CD4-positive, alpha-beta memory T cell (primary cell): ENCODE measurements at regions not wholly inside any gene's neighbourhood (a gene's known extent, or its start where the extent isn't known, plus 50 kb on each side); places are given as distances from the start of the nearest gene placed in this dataset.

Source experiments
- CTCF ChIA-PET: fragments of 350-600 bp; sonication (Branson Sonifier 250); formaldehyde crosslinking; loops from one replicate; lab custom pipeline; 2021; ENCODE audit warnings: inconsistent platforms; ENCODE audit not compliant: partially characterized antibody; lab: Charles Lee
- POLR2A ChIA-PET: fragments of 350-600 bp; sonication (Branson Sonifier 250); formaldehyde crosslinking; loops from one replicate; lab custom pipeline; 2021; ENCODE audit not compliant: partially characterized antibody; lab: Charles Lee
- DNase-seq, 5 donors: peaks; one replicate each; pipeline versions ENCODE4 v3.0.0 to v3.0.0-alpha.2; 2020 to 2022; ENCODE audit warnings: mixed read lengths in 1 of 5
- H3K27ac ChIP-seq: one replicate; pipeline ENCODE4 v1.7.0; 2013; ENCODE audit warnings: low read depth, low read length
- H3K27me3 ChIP-seq: 2 replicates; pipeline ENCODE4 v1.7.0; 2013; ENCODE audit warnings: mild to moderate bottlenecking, low read length, moderate library complexity; ENCODE audit not compliant: insufficient read depth
- H3K36me3 ChIP-seq: 2 replicates; pipeline ENCODE4 v1.7.0; 2013; ENCODE audit warnings: mild to moderate bottlenecking, low read length, moderate library complexity; ENCODE audit not compliant: insufficient read depth
- H3K4me1 ChIP-seq: 2 replicates; pipeline ENCODE4 v1.7.0; 2013; ENCODE audit warnings: mild to moderate bottlenecking, low read length, moderate library complexity; ENCODE audit not compliant: insufficient read depth
- H3K4me3 ChIP-seq, 2 donors: one replicate each; pipeline ENCODE4 v1.7.0; 2013; ENCODE audit warnings: low read length in 2 of 2, mild to moderate bottlenecking in 1 of 2
- H3K9me3 ChIP-seq, 2 donors: one replicate each; pipeline ENCODE4 v1.7.0; 2013; ENCODE audit warnings: low read length in 2 of 2, control low read depth in 1 of 2; ENCODE audit not compliant: control insufficient read depth in 1 of 2
- H3K27ac Mint-ChIP-seq, 7 donors: one replicate each; pipeline ENCODE4 v1.8.0; 2020 to 2021; ENCODE audit warnings: mixed read lengths in 7 of 7, mild to moderate bottlenecking in 6 of 7, inconsistent platforms in 3 of 7, moderate library complexity in 3 of 7
- H3K27me3 Mint-ChIP-seq, 2 donors: one replicate each; pipeline ENCODE4 v1.8.0; 2020 to 2021; ENCODE audit warnings: mixed read lengths in 2 of 2
- H3K36me3 Mint-ChIP-seq, 2 donors: one replicate each; pipeline ENCODE4 v1.8.0; 2020 to 2021; ENCODE audit warnings: mixed read lengths in 2 of 2, inconsistent platforms in 1 of 2, mild to moderate bottlenecking in 1 of 2
- H3K4me1 Mint-ChIP-seq, 4 donors: one replicate each; pipeline ENCODE4 v1.8.0; 2020 to 2021; ENCODE audit warnings: mixed read lengths in 4 of 4, mild to moderate bottlenecking in 1 of 4
- H3K4me3 Mint-ChIP-seq, 8 donors: one replicate each; pipeline ENCODE4 v1.8.0; 2020 to 2021; ENCODE audit warnings: mixed read lengths in 8 of 8, mild to moderate bottlenecking in 7 of 8, moderate library complexity in 6 of 8, inconsistent platforms in 3 of 8
- H3K9me3 Mint-ChIP-seq, 8 donors: one replicate each; pipeline ENCODE4 v1.8.0; 2020 to 2021; ENCODE audit warnings: mixed read lengths in 8 of 8, mild to moderate bottlenecking in 5 of 8, inconsistent platforms in 3 of 8, moderate library complexity in 1 of 8
- intact Hi-C: fragments of 100-400 bp; cut with micrococcal nuclease; formaldehyde crosslinking; loops from one replicate; pipeline ENCODE4 v1.15.1; 2023

- intact Hi-C loops: no loop called here
- H3K36me3 ChIP-seq: no peaks in the 10 kb centered on the region
- no peak overlapping the region for H3K4me3 ChIP-seq
- no peak overlapping the region for H3K4me3 Mint-ChIP-seq
- no peaks in the 10 kb centered on the region for H3K4me1 ChIP-seq
- no peaks in the 10 kb centered on the region for H3K27me3 Mint-ChIP-seq
- no peak overlapping the region for H3K27ac Mint-ChIP-seq
- no peaks in the 10 kb centered on the region for H3K4me1 Mint-ChIP-seq
- H3K27me3 ChIP-seq: no peaks in the 10 kb centered on the region
- no peaks in the 10 kb centered on the region for H3K9me3 ChIP-seq
- DNase-seq: no peak
- no peaks in the 10 kb centered on the region for H3K36me3 Mint-ChIP-seq
- no peaks in the 10 kb centered on the region for H3K9me3 Mint-ChIP-seq
- POLR2A ChIA-PET: no interaction called here
- no peak overlapping the region for H3K27ac ChIP-seq
- CTCF ChIA-PET: no interaction called here
These were observed 731.3 kb upstream of the SLC39A10 start for GRCh38 chr2:194925742-194926141.

GRCh38 chr2:194917519-194917918 is 739.5 kb upstream of the SLC39A10 start:
- no peaks in the 10 kb centered on the region for H3K27me3 Mint-ChIP-seq
- intact Hi-C loops: no loop called here
- no peak overlapping the region for H3K4me3 Mint-ChIP-seq
- POLR2A ChIA-PET: no interaction called here
- no peaks in the 10 kb centered on the region for H3K4me1 Mint-ChIP-seq
- H3K27me3 ChIP-seq: no peaks in the 10 kb centered on the region
- H3K36me3 Mint-ChIP-seq: no peaks in the 10 kb centered on the region
- no peaks in the 10 kb centered on the region for H3K4me1 ChIP-seq
- no peaks in the 10 kb centered on the region for H3K36me3 ChIP-seq
- no peaks in the 10 kb centered on the region for H3K9me3 ChIP-seq
- CTCF ChIA-PET: no interaction called here
- H3K27ac Mint-ChIP-seq: no peak overlapping the region
- no peak overlapping the region for H3K4me3 ChIP-seq
- no peak overlapping the region for H3K27ac ChIP-seq
- no peak for DNase-seq
- no peaks in the 10 kb centered on the region for H3K9me3 Mint-ChIP-seq

GRCh38 chr2:194915485-194915884 is 741.5 kb upstream of the SLC39A10 start:
- Mint-ChIP-seq H3K27ac (no peak overlapping the region), H3K4me3 (no peak overlapping the region), H3K9me3 (no peaks in the 10 kb centered on the region), H3K36me3 (no peaks in the 10 kb centered on the region), H3K4me1 (no peaks in the 10 kb centered on the region), H3K27me3 (no peaks in the 10 kb centered on the region)
- H3K36me3 ChIP-seq: no peaks in the 10 kb centered on the region
- no peaks in the 10 kb centered on the region for H3K27me3 ChIP-seq
- H3K27ac ChIP-seq: no peak overlapping the region
- intact Hi-C loops: no loop called here
- H3K4me3 ChIP-seq: no peak overlapping the region
- H3K9me3 ChIP-seq: no peaks in the 10 kb centered on the region
- POLR2A ChIA-PET: no interaction called here
- no peak for DNase-seq
- CTCF ChIA-PET: no interaction called here
- H3K4me1 ChIP-seq: no peaks in the 10 kb centered on the region

GRCh38 chr2:194907569-194907968 is 749.5 kb upstream of the SLC39A10 start:
- DNase-seq: no peak
- peaks cover 0 to 3% (median 0%) of the 10 kb centered on the region in 8 donors for H3K9me3 Mint-ChIP-seq
- no peak overlapping the region for H3K4me3 Mint-ChIP-seq

GRCh38 chr2:194896871-194897270 is 760.2 kb upstream of the SLC39A10 start:
- H3K4me1 ChIP-seq: no peaks in the 10 kb centered on the region
- CTCF ChIA-PET: no interaction called here
- peaks cover 0 to 3% (median 0%) of the 10 kb centered on the region in 8 donors for H3K9me3 Mint-ChIP-seq
- peaks cover 2 to 5% of the 10 kb centered on the region in 2 donors for H3K27me3 Mint-ChIP-seq
- no peaks in the 10 kb centered on the region for H3K27me3 ChIP-seq
- no peak overlapping the region for H3K27ac ChIP-seq
- intact Hi-C loops: no loop called here
- H3K36me3 ChIP-seq: no peaks in the 10 kb centered on the region
- DNase-seq: no peak
- H3K27ac Mint-ChIP-seq: no peak overlapping the region
- H3K4me1 Mint-ChIP-seq: no peaks in the 10 kb centered on the region
- H3K4me3 ChIP-seq: no peak overlapping the region
- no peaks in the 10 kb centered on the region for H3K36me3 Mint-ChIP-seq
- no peak overlapping the region for H3K4me3 Mint-ChIP-seq
- H3K9me3 ChIP-seq: no peaks in the 10 kb centered on the region
- POLR2A ChIA-PET: no interaction called here

More at GRCh38 chr2:194907569-194907968, 749.5 kb upstream of the SLC39A10 start:
- Histone ChIP-seq H3K27me3 (no peaks in the 10 kb centered on the region), H3K4me1 (no peaks in the 10 kb centered on the region), H3K27ac (no peak overlapping the region), H3K36me3 (no peaks in the 10 kb centered on the region), H3K4me3 (no peak overlapping the region), H3K9me3 (no peaks in the 10 kb centered on the region)
- POLR2A ChIA-PET: no interaction called here
- H3K4me1 Mint-ChIP-seq: no peaks in the 10 kb centered on the region
- CTCF ChIA-PET: no interaction called here
- H3K27me3 Mint-ChIP-seq: peaks cover 0 to 1% of the 10 kb centered on the region in 2 donors
- no peaks in the 10 kb centered on the region for H3K36me3 Mint-ChIP-seq
- intact Hi-C loops: no loop called here
- H3K27ac Mint-ChIP-seq: no peak overlapping the region

- Mint-ChIP-seq H3K4me3 (no peak overlapping the region), H3K9me3 (peaks cover 0 to 3% (median 0%) of the 10 kb centered on the region in 8 donors), H3K4me1 (no peaks in the 10 kb centered on the region), H3K27ac (no peak overlapping the region), H3K27me3 (peaks cover 0 to 2% of the 10 kb centered on the region in 2 donors), H3K36me3 (no peaks in the 10 kb centered on the region)
- Histone ChIP-seq H3K9me3 (no peaks in the 10 kb centered on the region), H3K4me3 (no peak overlapping the region), H3K36me3 (no peaks in the 10 kb centered on the region), H3K4me1 (no peaks in the 10 kb centered on the region), H3K27me3 (no peaks in the 10 kb centered on the region), H3K27ac (no peak overlapping the region)
- POLR2A ChIA-PET: no interaction called here
- intact Hi-C loops: no loop called here
- CTCF ChIA-PET: no interaction called here
- no peak for DNase-seq
These were observed 773.3 kb upstream of the SLC39A10 start for GRCh38 chr2:194883711-194884110.

- CTCF ChIA-PET: no interaction called here
- Mint-ChIP-seq H3K9me3 (peaks cover 0 to 3% (median 0%) of the 10 kb centered on the region in 8 donors), H3K27ac (no peak overlapping the region), H3K4me3 (no peak overlapping the region), H3K4me1 (peaks cover 0 to 1% (median 0%) of the 10 kb centered on the region in 4 donors), H3K27me3 (no peaks in the 10 kb centered on the region), H3K36me3 (no peaks in the 10 kb centered on the region)
- no peak overlapping the region for H3K4me3 ChIP-seq
- DNase-seq: no peak
- intact Hi-C loops: no loop called here
- H3K36me3 ChIP-seq: no peaks in the 10 kb centered on the region
- H3K4me1 ChIP-seq: no peaks in the 10 kb centered on the region
- H3K27ac ChIP-seq: no peak overlapping the region
- POLR2A ChIA-PET: no interaction called here
- no peaks in the 10 kb centered on the region for H3K27me3 ChIP-seq
- H3K9me3 ChIP-seq: no peaks in the 10 kb centered on the region
These were observed 786.0 kb upstream of the SLC39A10 start for GRCh38 chr2:194870974-194871535.
